Neutrophil (primary cell): ENCODE measurements at regions not wholly inside any gene's neighbourhood (a gene's known extent, or its start where the extent isn't known, plus 50 kb on each side); places are given as distances from the start of the nearest gene placed in this dataset.

ENCODE experiments used
- H3K27ac ChIP-seq: fragments of 200-600 bp; sonication (generic); 2 replicates; pipeline ENCODE4 v1.5.1; 2016; ENCODE audit warnings: mild to moderate bottlenecking, moderate library complexity
- H3K27me3 ChIP-seq: fragments of 200-600 bp; sonication (generic); 2 replicates; pipeline ENCODE4 v1.6.0; 2016; ENCODE audit warnings: mild to moderate bottlenecking
- H3K36me3 ChIP-seq: fragments of 200-600 bp; sonication (generic); 2 replicates; pipeline ENCODE4 v1.5.1; 2017
- H3K4me1 ChIP-seq, 2 experiments: fragments of 200-600 bp in 1 of 2; sonication (generic) in 1 of 2; 1 replicate in 1 of 2; 2 replicates in 1 of 2; pipeline versions ENCODE4 v1.5.1 to v1.6.1; 2013 to 2016; ENCODE audit warnings: low read depth in 1 of 2, low read length in 1 of 2, mild to moderate bottlenecking in 1 of 2, moderate library complexity in 1 of 2; ENCODE audit not compliant: control insufficient read depth in 1 of 2, insufficient read depth in 1 of 2
- H3K4me3 ChIP-seq, 2 experiments: fragments of 200-600 bp in 1 of 2; sonication (generic) in 1 of 2; 1 replicate in 1 of 2; 2 replicates in 1 of 2; pipeline ENCODE4 v1.5.1; 2013 to 2016; ENCODE audit warnings: low read depth in 1 of 2, low read length in 1 of 2, mild to moderate bottlenecking in 1 of 2, moderate library complexity in 1 of 2
- H3K9me3 ChIP-seq: fragments of 200-600 bp; sonication (generic); 2 replicates; pipeline ENCODE4 v1.5.1; 2016
- CTCF ChIP-seq: fragments of 200-600 bp; sonication (generic); IDR thresholded peaks from 2 replicates; pipeline ENCODE4 v1.5.1; 2016; ENCODE audit warnings: antibody characterized with exemption

- H3K27ac ChIP-seq: no peak overlapping the region
- no peak for TF ChIP-seq CTCF
- no peaks in the 10 kb centered on the region for H3K4me1 ChIP-seq
- H3K36me3 ChIP-seq: no peaks in the 10 kb centered on the region
- no peaks in the 10 kb centered on the region for H3K27me3 ChIP-seq
- no peak overlapping the region for H3K4me3 ChIP-seq
- H3K9me3 ChIP-seq: no peaks in the 10 kb centered on the region
Measured at GRCh38 chr3:168613151-168613550, 517.4 kb upstream of the GOLIM4 start.

GRCh38 chr3:168612671-168613070 lies 516.9 kb upstream of the GOLIM4 start:
- Histone ChIP-seq H3K27ac (no peak overlapping the region), H3K36me3 (no peaks in the 10 kb centered on the region), H3K9me3 (no peaks in the 10 kb centered on the region), H3K4me1 (no peaks in the 10 kb centered on the region), H3K4me3 (no peak overlapping the region), H3K27me3 (no peaks in the 10 kb centered on the region)
- TF ChIP-seq CTCF: no peak

GRCh38 chr3:168611826-168612225 lies 516.1 kb upstream of the GOLIM4 start:
- Histone ChIP-seq H3K36me3 (no peaks in the 10 kb centered on the region), H3K27me3 (no peaks in the 10 kb centered on the region), H3K4me3 (no peak overlapping the region), H3K27ac (no peak overlapping the region), H3K9me3 (no peaks in the 10 kb centered on the region), H3K4me1 (no peaks in the 10 kb centered on the region)
- TF ChIP-seq CTCF: no peak

GRCh38 chr3:168608926-168609325 lies 513.2 kb upstream of the GOLIM4 start:
- TF ChIP-seq CTCF: no peak
- H3K27ac ChIP-seq: no peak overlapping the region
- H3K4me3 ChIP-seq: no peak overlapping the region
- no peaks in the 10 kb centered on the region for H3K27me3 ChIP-seq
- H3K4me1 ChIP-seq: no peaks in the 10 kb centered on the region
- no peaks in the 10 kb centered on the region for H3K36me3 ChIP-seq
- no peaks in the 10 kb centered on the region for H3K9me3 ChIP-seq

- Histone ChIP-seq H3K27me3 (no peaks in the 10 kb centered on the region), H3K36me3 (no peaks in the 10 kb centered on the region), H3K4me3 (no peak overlapping the region), H3K27ac (no peak overlapping the region), H3K9me3 (no peaks in the 10 kb centered on the region), H3K4me1 (no peaks in the 10 kb centered on the region)
- no peak for TF ChIP-seq CTCF
Measured at GRCh38 chr3:168604767-168605166, 509.0 kb upstream of the GOLIM4 start.

- H3K27me3 ChIP-seq: no peaks in the 10 kb centered on the region
- no peaks in the 10 kb centered on the region for H3K4me1 ChIP-seq
- no peak overlapping the region for H3K27ac ChIP-seq
- H3K36me3 ChIP-seq: no peaks in the 10 kb centered on the region
- no peak overlapping the region for H3K4me3 ChIP-seq
- no peaks in the 10 kb centered on the region for H3K9me3 ChIP-seq
- no peak for TF ChIP-seq CTCF
Measured at GRCh38 chr3:168598250-168598649, 502.5 kb upstream of the GOLIM4 start.
